HepG2 (cell line): ENCODE measurements at regions not wholly inside any gene's neighbourhood (a gene's known extent, or its start where the extent isn't known, plus 50 kb on each side); places are given as distances from the start of the nearest gene placed in this dataset.

ENCODE experiments used
- ATAC-seq: fragments of 200-7000 bp; cut with Tn5 transposase; 3 replicates; pipeline ENCODE4 v1.9.1; 2020; ENCODE audit warnings: mild to moderate bottlenecking, moderate library complexity
- BruUV-seq: library from RNA; stranded (reverse); fragments of 400-500 nt; replicated peaks from 2 replicates; lab custom pipeline; 2021; lab: Mats Ljungman, UMichigan
- CTCF ChIA-PET: fragments of 300-600 bp; formaldehyde crosslinking; extraction: SDS; loops from one replicate; lab custom pipeline; 2021; ENCODE audit warnings: low total read pairs, inconsistent platforms, low intra/inter-chr PET ratio; lab: Yijun Ruan, JAX
- POLR2A ChIA-PET: fragments of 350-600 bp; sonication (Branson Sonifier 250); formaldehyde crosslinking; loops from one replicate; lab custom pipeline; 2020; ENCODE audit warnings: antibody characterized with exemption, inconsistent platforms; lab: Yijun Ruan, JAX
- DNase-seq: peaks from one replicate; pipeline ENCODE4 v3.0.0-alpha.2; 2015; ENCODE audit warnings: low spot score
- FAIRE-seq: peaks from 3 replicates; lab custom pipeline; 2011; peaks lifted over from hg19 to GRCh38; lab: Jason Lieb, UNC
- H2AFZ ChIP-seq: one replicate; pipeline ENCODE4 v1.6.1; 2011; ENCODE audit warnings: low read length, inconsistent platforms
- H3K27ac ChIP-seq: fragments of 300-600 bp; 3 replicates; pipeline ENCODE4 v1.8.0; 2011; ENCODE audit warnings: mixed run types, mild to moderate bottlenecking, mixed read lengths, low read length, inconsistent platforms; ENCODE audit not compliant: insufficient read depth; ENCODE audit errors: extremely low read length
- H3K27me3 ChIP-seq, 2 experiments: fragments of 200-600 bp in 1 of 2; 2 replicates in 1 of 2; 3 replicates in 1 of 2; pipeline versions ENCODE4 v1.6.0 to v1.8.0; 2011; ENCODE audit warnings: low read length in 2 of 2, mild to moderate bottlenecking in 2 of 2, moderate library complexity in 2 of 2, inconsistent platforms in 1 of 2; ENCODE audit not compliant: insufficient read depth in 2 of 2, control insufficient read depth in 1 of 2
- H3K36me3 ChIP-seq, 2 experiments: fragments of 200-600 bp in 1 of 2; replicated peaks in 1 of 2; 2 replicates in 1 of 2; 3 replicates in 1 of 2; pipeline versions ENCODE4 v1.5.1 to v1.8.0; 2011; ENCODE audit warnings: low read length in 2 of 2, inconsistent platforms in 1 of 2; ENCODE audit not compliant: insufficient read depth in 2 of 2, control insufficient read depth in 1 of 2
- H3K4me1 ChIP-seq: 2 replicates; pipeline ENCODE4 v1.5.1; 2012; ENCODE audit warnings: low read length, inconsistent platforms; ENCODE audit not compliant: insufficient read depth
- H3K4me2 ChIP-seq: 2 replicates; pipeline ENCODE4 v1.6.0; 2011; ENCODE audit warnings: low read depth, low read length, inconsistent platforms
- H3K4me3 ChIP-seq, 3 experiments: fragments of 200-600 bp in 1 of 3; sonication (generic), shearing (Covaris generic) in 1 of 3; replicated peaks in 1 of 3; 2 replicates each; pipeline ENCODE4 v1.5.1; 2011 to 2016; ENCODE audit warnings: low read length in 3 of 3, inconsistent platforms in 2 of 3, low read depth in 2 of 3, mild to moderate bottlenecking in 2 of 3, control low read depth in 1 of 3, mixed read lengths in 1 of 3; ENCODE audit not compliant: insufficient read depth in 1 of 3
- H3K79me2 ChIP-seq: one replicate; pipeline ENCODE4 v1.6.1; 2011; ENCODE audit warnings: low read length, inconsistent platforms; ENCODE audit not compliant: insufficient read depth
- H3K9ac ChIP-seq: 2 replicates; pipeline ENCODE4 v1.6.0; 2011; ENCODE audit warnings: mild to moderate bottlenecking, low read depth, low read length, inconsistent platforms; ENCODE audit not compliant: insufficient read depth
- H3K9me3 ChIP-seq: 2 replicates; pipeline ENCODE4 v1.5.1; 2012; ENCODE audit warnings: mild to moderate bottlenecking, low read length
- H4K20me1 ChIP-seq: 2 replicates; pipeline ENCODE4 v1.6.0; 2011; ENCODE audit warnings: inconsistent platforms, mild to moderate bottlenecking, low read length, moderate library complexity; ENCODE audit not compliant: insufficient read depth
- EZH2 ChIP-seq: conservative IDR thresholded peaks from 2 replicates; pipeline ENCODE4 v1.6.1; 2012; ENCODE audit warnings: mild to moderate bottlenecking, low read depth, low read length, moderate library complexity
- GLI4 ChIP-seq: sonication (generic); formaldehyde crosslinking; IDR thresholded peaks from 2 replicates; pipeline ENCODE4 v1.5.1; 2020; ENCODE audit warnings: missing genetic modification reagents, mild to moderate bottlenecking, moderate library complexity, borderline replicate concordance
- IKZF1 ChIP-seq: fragments of 450-650 bp; IDR thresholded peaks from 2 replicates; pipeline ENCODE4 v1.7.1; 2016
- PCBP1 ChIP-seq: fragments of 200-400 bp; formaldehyde crosslinking; IDR thresholded peaks from 2 replicates; pipeline ENCODE4 v1.6.1; 2017; ENCODE audit warnings: mild to moderate bottlenecking, low read depth, low read length, borderline replicate concordance
- SMARCE1 ChIP-seq: fragments of 450-650 bp; IDR thresholded peaks from 2 replicates; pipeline ENCODE4 v1.6.1; 2017; ENCODE audit warnings: borderline replicate concordance
- ZNF780A ChIP-seq: sonication (generic); formaldehyde crosslinking; IDR thresholded peaks from 2 replicates; pipeline ENCODE4 v1.8.0; 2022; ENCODE audit warnings: mild to moderate bottlenecking, missing genetic modification reagents, moderate library complexity
- WGBS: methylation state at CpG from one replicate; pipeline ENCODE4 v1.1.6; 2017; ENCODE audit warnings: low lambda C conversion rate; 5-methylcytosine and 5-hydroxymethylcytosine counted together
- in situ Hi-C: cut with HindIII; loops from 2 replicates; pipeline ENCODE4 v1.10.0; 2017; ENCODE audit warnings: low pct_unique_long_range_greater_than_20kb; ENCODE audit not compliant: extremely low pct_ligation_motif_present
- intact Hi-C: fragments of 100-400 bp; cut with micrococcal nuclease; formaldehyde crosslinking; loops from one replicate; pipeline ENCODE4 v1.10.0; 2022; ENCODE audit not compliant: unreplicated experiment
- TF ChIP-seq, protein P1 (sequence below): IDR thresholded peaks from 2 replicates; pipeline ENCODE4 v1.6.1; 2018; ENCODE audit warnings: missing genetic modification reagents, mild to moderate bottlenecking, missing compliant biosample characterization
- TF ChIP-seq, protein P2 (sequence below): sonication (generic); formaldehyde crosslinking; conservative IDR thresholded peaks from 2 replicates; pipeline ENCODE4 v1.5.0; 2020; ENCODE audit warnings: missing genetic modification reagents
- TF ChIP-seq, protein P3 (sequence below): sonication (generic); formaldehyde crosslinking; IDR thresholded peaks from 2 replicates; pipeline ENCODE4 v1.8.0; 2022; ENCODE audit warnings: mild to moderate bottlenecking, missing genetic modification reagents; ENCODE audit not compliant: insufficient replicate concordance
- TF ChIP-seq, protein P4 (sequence below): IDR thresholded peaks from 2 replicates; pipeline ENCODE4 v1.6.1; 2016; ENCODE audit warnings: missing biosample characterization, missing genetic modification reagents, low read depth

DNA sequence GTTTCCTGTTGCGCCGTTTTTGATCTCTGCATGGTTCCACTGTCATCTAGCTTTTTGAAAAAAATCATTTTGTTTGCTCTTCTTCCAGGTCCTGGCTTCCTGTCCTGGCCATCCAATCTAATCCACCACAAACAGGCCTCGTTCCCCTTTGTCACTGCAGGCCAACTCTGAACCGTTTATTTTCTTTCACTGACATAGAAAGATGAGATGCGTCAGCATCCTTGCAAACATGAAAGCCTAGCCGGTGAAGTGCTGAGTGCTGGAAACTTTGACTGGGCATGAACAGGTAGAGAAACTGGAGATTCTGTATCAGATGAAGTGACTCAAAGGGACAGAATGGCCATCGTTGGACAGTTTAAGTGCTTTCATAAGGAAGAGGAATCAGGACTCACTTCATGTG lies 1247.8 kb downstream of the TYW1 start:
- no peak overlapping the region for H3K4me3 ChIP-seq
- CTCF ChIA-PET: no interaction called here
- 23% methylated on average over 7 of the region's 7 CpGs for WGBS
- in situ Hi-C loops (no loop called here), intact Hi-C loops (no loop called here)
- BruUV-seq: no TSS peak
- no peaks in the 10 kb centered on the region for H3K36me3 ChIP-seq
- no peak overlapping the region for H2AFZ ChIP-seq
- POLR2A ChIA-PET: no interaction called here
- FAIRE-seq: no peak
- H3K4me2 ChIP-seq: no peak overlapping the region
- no peaks in the 10 kb centered on the region for H3K79me2 ChIP-seq
- DNase-seq: no peak
- H4K20me1 ChIP-seq: no peaks in the 10 kb centered on the region
- ATAC-seq: no peak
- no peak overlapping the region for H3K27ac ChIP-seq
- H3K9me3 ChIP-seq: peaks cover 54% of the 10 kb centered on the region
- TF ChIP-seq, protein P1, sequence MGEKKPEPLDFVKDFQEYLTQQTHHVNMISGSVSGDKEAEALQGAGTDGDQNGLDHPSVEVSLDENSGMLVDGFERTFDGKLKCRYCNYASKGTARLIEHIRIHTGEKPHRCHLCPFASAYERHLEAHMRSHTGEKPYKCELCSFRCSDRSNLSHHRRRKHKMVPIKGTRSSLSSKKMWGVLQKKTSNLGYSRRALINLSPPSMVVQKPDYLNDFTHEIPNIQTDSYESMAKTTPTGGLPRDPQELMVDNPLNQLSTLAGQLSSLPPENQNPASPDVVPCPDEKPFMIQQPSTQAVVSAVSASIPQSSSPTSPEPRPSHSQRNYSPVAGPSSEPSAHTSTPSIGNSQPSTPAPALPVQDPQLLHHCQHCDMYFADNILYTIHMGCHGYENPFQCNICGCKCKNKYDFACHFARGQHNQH: no peak
- TF ChIP-seq SMARCE1: no peak
- no peak for TF ChIP-seq ZNF780A
- TF ChIP-seq, protein P2, sequence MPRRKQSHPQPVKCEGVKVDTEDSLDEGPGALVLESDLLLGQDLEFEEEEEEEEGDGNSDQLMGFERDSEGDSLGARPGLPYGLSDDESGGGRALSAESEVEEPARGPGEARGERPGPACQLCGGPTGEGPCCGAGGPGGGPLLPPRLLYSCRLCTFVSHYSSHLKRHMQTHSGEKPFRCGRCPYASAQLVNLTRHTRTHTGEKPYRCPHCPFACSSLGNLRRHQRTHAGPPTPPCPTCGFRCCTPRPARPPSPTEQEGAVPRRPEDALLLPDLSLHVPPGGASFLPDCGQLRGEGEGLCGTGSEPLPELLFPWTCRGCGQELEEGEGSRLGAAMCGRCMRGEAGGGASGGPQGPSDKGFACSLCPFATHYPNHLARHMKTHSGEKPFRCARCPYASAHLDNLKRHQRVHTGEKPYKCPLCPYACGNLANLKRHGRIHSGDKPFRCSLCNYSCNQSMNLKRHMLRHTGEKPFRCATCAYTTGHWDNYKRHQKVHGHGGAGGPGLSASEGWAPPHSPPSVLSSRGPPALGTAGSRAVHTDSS (CRISPR knock-in tag): no peak
- TF ChIP-seq, protein P3, sequence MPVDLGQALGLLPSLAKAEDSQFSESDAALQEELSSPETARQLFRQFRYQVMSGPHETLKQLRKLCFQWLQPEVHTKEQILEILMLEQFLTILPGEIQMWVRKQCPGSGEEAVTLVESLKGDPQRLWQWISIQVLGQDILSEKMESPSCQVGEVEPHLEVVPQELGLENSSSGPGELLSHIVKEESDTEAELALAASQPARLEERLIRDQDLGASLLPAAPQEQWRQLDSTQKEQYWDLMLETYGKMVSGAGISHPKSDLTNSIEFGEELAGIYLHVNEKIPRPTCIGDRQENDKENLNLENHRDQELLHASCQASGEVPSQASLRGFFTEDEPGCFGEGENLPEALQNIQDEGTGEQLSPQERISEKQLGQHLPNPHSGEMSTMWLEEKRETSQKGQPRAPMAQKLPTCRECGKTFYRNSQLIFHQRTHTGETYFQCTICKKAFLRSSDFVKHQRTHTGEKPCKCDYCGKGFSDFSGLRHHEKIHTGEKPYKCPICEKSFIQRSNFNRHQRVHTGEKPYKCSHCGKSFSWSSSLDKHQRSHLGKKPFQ (CRISPR knock-in tag): no peak
- no peak for TF ChIP-seq IKZF1
- TF ChIP-seq, protein P4, sequence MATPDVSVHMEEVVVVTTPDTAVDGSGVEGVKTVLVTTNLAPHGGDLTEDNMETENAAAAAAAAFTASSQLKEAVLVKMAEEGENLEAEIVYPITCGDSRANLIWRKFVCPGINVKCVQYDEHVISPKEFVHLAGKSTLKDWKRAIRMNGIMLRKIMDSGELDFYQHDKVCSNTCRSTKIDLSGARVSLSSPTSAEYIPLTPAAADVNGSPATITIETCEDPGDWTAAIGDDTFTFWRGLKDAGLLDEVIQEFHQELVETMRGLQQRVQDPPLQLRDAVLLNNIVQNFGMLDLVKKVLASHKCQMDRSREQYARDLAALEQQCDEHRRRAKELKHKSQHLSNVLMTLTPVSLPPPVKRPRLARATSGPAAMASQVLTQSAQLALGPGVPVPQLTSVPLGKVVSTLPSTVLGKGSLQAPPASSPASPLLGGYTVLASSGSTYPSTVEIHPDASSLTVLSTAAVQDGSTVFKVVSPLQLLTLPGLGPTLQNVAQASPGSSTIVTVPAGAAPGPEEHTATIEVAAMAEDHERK (CRISPR knock-in tag): no peak
- no peak for TF ChIP-seq EZH2
- TF ChIP-seq GLI4: no peak
- no peak for TF ChIP-seq PCBP1
- no peaks in the 10 kb centered on the region for H3K27me3 ChIP-seq
- H3K4me1 ChIP-seq: no peaks in the 10 kb centered on the region
- no peak overlapping the region for H3K9ac ChIP-seq
